OCI-LY1 (cell line): ENCODE measurements at regions not wholly inside any gene's neighbourhood (a gene's known extent, or its start where the extent isn't known, plus 50 kb on each side); places are given as distances from the start of the nearest gene placed in this dataset.

Experiments used
- EZH2 ChIP-seq: fragments of 200-600 bp; sonication (generic), shearing (Covaris generic); IDR thresholded peaks from 2 replicates; pipeline ENCODE4 v1.8.0; 2017; ENCODE audit warnings: borderline replicate concordance, mixed run types, mild to moderate bottlenecking, antibody characterized with exemption, low read length, moderate library complexity, mixed read lengths
- TF ChIP-seq, protein P1 (sequence below): fragments of 200-600 bp; sonication (generic), shearing (Covaris generic); IDR thresholded peaks from 2 replicates; pipeline ENCODE4 v1.5.1; 2017; ENCODE audit warnings: mild to moderate bottlenecking, antibody characterized with exemption, low read length, moderate library complexity, mixed read lengths

DNA sequence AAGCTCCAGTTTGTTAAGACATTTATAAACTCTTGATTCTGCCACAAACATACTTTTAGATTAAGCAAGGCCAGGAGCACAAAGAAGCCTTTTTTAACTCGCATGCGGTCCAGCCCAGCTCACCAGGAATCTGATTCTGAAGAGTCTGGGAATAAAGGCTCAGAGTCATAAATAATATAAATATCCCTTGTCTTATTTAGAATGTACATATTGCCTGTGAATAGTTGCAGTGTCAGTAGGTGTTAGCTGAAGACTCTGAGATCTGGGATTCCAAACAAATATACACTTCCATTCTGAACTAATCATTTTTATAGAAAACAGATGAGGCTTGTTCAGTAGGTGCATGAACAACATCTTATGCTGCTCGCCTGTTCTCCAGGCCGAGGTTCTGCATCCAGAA lies 59.1 kb upstream of the ELAC2 start:
- TF ChIP-seq, protein P1, sequence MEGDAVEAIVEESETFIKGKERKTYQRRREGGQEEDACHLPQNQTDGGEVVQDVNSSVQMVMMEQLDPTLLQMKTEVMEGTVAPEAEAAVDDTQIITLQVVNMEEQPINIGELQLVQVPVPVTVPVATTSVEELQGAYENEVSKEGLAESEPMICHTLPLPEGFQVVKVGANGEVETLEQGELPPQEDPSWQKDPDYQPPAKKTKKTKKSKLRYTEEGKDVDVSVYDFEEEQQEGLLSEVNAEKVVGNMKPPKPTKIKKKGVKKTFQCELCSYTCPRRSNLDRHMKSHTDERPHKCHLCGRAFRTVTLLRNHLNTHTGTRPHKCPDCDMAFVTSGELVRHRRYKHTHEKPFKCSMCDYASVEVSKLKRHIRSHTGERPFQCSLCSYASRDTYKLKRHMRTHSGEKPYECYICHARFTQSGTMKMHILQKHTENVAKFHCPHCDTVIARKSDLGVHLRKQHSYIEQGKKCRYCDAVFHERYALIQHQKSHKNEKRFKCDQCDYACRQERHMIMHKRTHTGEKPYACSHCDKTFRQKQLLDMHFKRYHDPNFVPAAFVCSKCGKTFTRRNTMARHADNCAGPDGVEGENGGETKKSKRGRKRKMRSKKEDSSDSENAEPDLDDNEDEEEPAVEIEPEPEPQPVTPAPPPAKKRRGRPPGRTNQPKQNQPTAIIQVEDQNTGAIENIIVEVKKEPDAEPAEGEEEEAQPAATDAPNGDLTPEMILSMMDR: no peak
- no peak for TF ChIP-seq EZH2
